ENCODE measurements at regions not wholly inside any gene's neighbourhood (a gene's known extent, or its start where the extent isn't known, plus 50 kb on each side); places are given as distances from the start of the nearest gene placed in this dataset.

GRCh38 chr2:236718207-236718992 lies 148.8 kb downstream of the ACKR3 start:
- TF ChIP-seq CTCF (IDR thresholded peaks at IDR 0.05; ENCODE audit: low read depth, low read length, missing control alignments) = no peak
- H3K4me3 ChIP-seq (replicated peaks; ENCODE audit: low read depth, low read length) = no peak overlapping the region
- DNase-seq (ENCODE audit: extremely low read depth, low read depth) = no peak

GRCh38 chr2:236719192-236719635 lies 149.6 kb downstream of the ACKR3 start:
- TF ChIP-seq CTCF (IDR thresholded peaks at IDR 0.05; ENCODE audit: low read depth, low read length, missing control alignments) = no peak
- no peak for DNase-seq (ENCODE audit: extremely low read depth, low read depth)
- H3K4me3 ChIP-seq (replicated peaks; ENCODE audit: low read depth, low read length) = no peak overlapping the region

- no peak overlapping the region for H3K4me3 ChIP-seq (replicated peaks; ENCODE audit: low read depth, low read length)
- DNase-seq (ENCODE audit: extremely low read depth, low read depth) = no peak
- no peak for TF ChIP-seq CTCF (IDR thresholded peaks at IDR 0.05; ENCODE audit: low read depth, low read length, missing control alignments)
Observed at GRCh38 chr2:236720974-236721540, 151.4 kb downstream of the ACKR3 start.

- DNase-seq (ENCODE audit: extremely low read depth, low read depth) = no peak
- no peak for TF ChIP-seq CTCF (IDR thresholded peaks at IDR 0.05; ENCODE audit: low read depth, low read length, missing control alignments)
- no peak overlapping the region for H3K4me3 ChIP-seq (replicated peaks; ENCODE audit: low read depth, low read length)
Observed at GRCh38 chr2:236724200-236724599, 154.6 kb downstream of the ACKR3 start.

GRCh38 chr2:236726701-236727450 lies 157.3 kb downstream of the ACKR3 start:
- no peak overlapping the region for H3K4me3 ChIP-seq (replicated peaks; ENCODE audit: low read depth, low read length)
- TF ChIP-seq CTCF (IDR thresholded peaks at IDR 0.05; ENCODE audit: low read depth, low read length, missing control alignments) = no peak
- DNase-seq (ENCODE audit: extremely low read depth, low read depth) = no peak

GRCh38 chr2:236728916-236729670 lies 159.5 kb downstream of the ACKR3 start:
- no peak for TF ChIP-seq CTCF (IDR thresholded peaks at IDR 0.05; ENCODE audit: low read depth, low read length, missing control alignments)
- no peak for DNase-seq (ENCODE audit: extremely low read depth, low read depth)
- no peak overlapping the region for H3K4me3 ChIP-seq (replicated peaks; ENCODE audit: low read depth, low read length)
